B cell (primary cell): ENCODE measurements at regions not wholly inside any gene's neighbourhood (a gene's known extent, or its start where the extent isn't known, plus 50 kb on each side); places are given as distances from the start of the nearest gene placed in this dataset.

Experiments used
- ATAC-seq: fragments of 200-7000 bp; cut with Tn5 transposase; one replicate; pipeline ENCODE4 v1.10.0; 2021; ENCODE audit warnings: low read depth, mild to moderate bottlenecking, moderate number of reproducible peaks, moderate library complexity
- CTCF ChIA-PET: fragments of 350-600 bp; sonication (Branson Sonifier 250); formaldehyde crosslinking; loops from one replicate; lab custom pipeline; 2021; ENCODE audit warnings: antibody characterized with exemption, inconsistent platforms; lab: Charles Lee
- POLR2A ChIA-PET: fragments of 350-600 bp; sonication (Branson Sonifier 250); formaldehyde crosslinking; loops from one replicate; lab custom pipeline; 2021; ENCODE audit warnings: antibody characterized with exemption; lab: Charles Lee
- DNase-seq: peaks from one replicate; pipeline ENCODE4 v3.0.0; 2013
- H2AFZ ChIP-seq: 2 replicates; pipeline ENCODE4 v1.6.1; 2012; ENCODE audit warnings: mild to moderate bottlenecking, low read depth, low read length; ENCODE audit not compliant: insufficient read depth, poor library complexity, severe bottlenecking
- H3K27ac ChIP-seq, 2 donors: 1 replicate in 1 of 2; 2 replicates in 1 of 2; pipeline ENCODE4 v1.5.1; 2012 to 2013; ENCODE audit warnings: low read length in 2 of 2, mild to moderate bottlenecking in 2 of 2, moderate library complexity in 1 of 2
- H3K27me3 ChIP-seq, 4 experiments: fragments of 200-600 bp in 1 of 4; sonication (generic) in 1 of 4; replicated peaks in 1 of 4; 1 replicate in 2 of 4; 2 replicates in 2 of 4; pipeline versions ENCODE4 v1.6.1 to v1.7.0; 2013 to 2016; ENCODE audit warnings: low read length in 3 of 4, mild to moderate bottlenecking in 2 of 4, mixed read lengths in 1 of 4, moderate library complexity in 1 of 4; ENCODE audit not compliant: insufficient read depth in 4 of 4, control insufficient read depth in 3 of 4; ENCODE audit errors: control extremely low read depth in 1 of 4
- H3K36me3 ChIP-seq, 2 experiments: replicated peaks in 1 of 2; 1 replicate in 1 of 2; 2 replicates in 1 of 2; pipeline versions ENCODE4 v1.6.1 to v1.7.1; 2013; ENCODE audit warnings: low read length in 1 of 2; ENCODE audit not compliant: insufficient read depth in 2 of 2, control insufficient read depth in 1 of 2; ENCODE audit errors: control extremely low read depth in 1 of 2, extremely low read depth in 1 of 2
- H3K4me1 ChIP-seq, 2 donors: fragments of 200-600 bp in 1 of 2; sonication (generic) in 1 of 2; 1 replicate in 1 of 2; 2 replicates in 1 of 2; pipeline versions ENCODE4 v1.5.1 to v1.6.1; 2013 to 2017; ENCODE audit warnings: low read length in 2 of 2; ENCODE audit not compliant: control insufficient read depth in 2 of 2, insufficient read depth in 2 of 2
- H3K4me2 ChIP-seq: replicated peaks from 2 replicates; pipeline ENCODE3; 2012; ENCODE audit warnings: mild to moderate bottlenecking, low read depth, low read length; ENCODE audit not compliant: poor library complexity, severe bottlenecking
- H3K4me3 ChIP-seq, 5 experiments: fragments of 200-600 bp in 1 of 5; sonication (generic) in 1 of 5; 1 replicate in 3 of 5; 2 replicates in 2 of 5; pipeline versions ENCODE4 v1.5.1 to v1.7.0; 2011 to 2016; ENCODE audit warnings: low read length in 4 of 5, mild to moderate bottlenecking in 4 of 5, low read depth in 2 of 5, control low read depth in 1 of 5, moderate library complexity in 1 of 5; ENCODE audit not compliant: insufficient read depth in 1 of 5; ENCODE audit errors: control extremely low read depth in 1 of 5, extremely low read depth in 1 of 5
- H3K79me2 ChIP-seq: fragments of 200-600 bp; sonication (generic); one replicate; pipeline ENCODE4 v1.6.0; 2016; ENCODE audit warnings: low read length; ENCODE audit not compliant: control insufficient read depth, insufficient read depth
- H3K9ac ChIP-seq: fragments of 200-600 bp; sonication (generic); 2 replicates; pipeline ENCODE4 v1.6.1; 2017; ENCODE audit warnings: mild to moderate bottlenecking, low read length, moderate library complexity
- H3K9me3 ChIP-seq, 3 donors: one replicate each; pipeline versions ENCODE4 v1.6.1 to v1.7.1; 2013; ENCODE audit warnings: low read length in 2 of 3; ENCODE audit not compliant: control insufficient read depth in 2 of 3, insufficient read depth in 1 of 3; ENCODE audit errors: control extremely low read depth in 1 of 3
- H4K20me1 ChIP-seq: 2 replicates; pipeline ENCODE4 v1.6.0; 2012; ENCODE audit warnings: mild to moderate bottlenecking, low read length; ENCODE audit not compliant: insufficient read depth, control insufficient read depth, poor library complexity, severe bottlenecking
- H3K27ac Mint-ChIP-seq: one replicate; pipeline ENCODE4 v1.8.0; 2021; ENCODE audit warnings: mixed read lengths
- H3K27me3 Mint-ChIP-seq: one replicate; pipeline ENCODE4 v1.8.0; 2021; ENCODE audit warnings: mixed read lengths
- H3K4me1 Mint-ChIP-seq: one replicate; pipeline ENCODE4 v1.8.0; 2021; ENCODE audit warnings: mixed read lengths
- H3K4me3 Mint-ChIP-seq: one replicate; pipeline ENCODE4 v1.8.0; 2021; ENCODE audit warnings: mixed read lengths
- H3K9me3 Mint-ChIP-seq: one replicate; pipeline ENCODE4 v1.8.0; 2022; ENCODE audit warnings: mixed read lengths; ENCODE audit not compliant: insufficient read depth
- CTCF ChIP-seq: fragments of 200-600 bp; IDR thresholded peaks from one replicate; pipeline ENCODE4 v1.8.0; 2022; ENCODE audit warnings: antibody characterized with exemption, mild to moderate bottlenecking
- EZH2 ChIP-seq: IDR thresholded peaks from 2 replicates; pipeline ENCODE4 v1.6.1; 2012; ENCODE audit warnings: borderline replicate concordance, low read depth, mild to moderate bottlenecking, moderate library complexity, low read length; ENCODE audit not compliant: insufficient read depth, poor library complexity, severe bottlenecking
- WGBS: methylation state at CpG from one replicate; pipeline ENCODE4 v1.1.5; 2013; ENCODE audit warnings: missing lambda C conversion rate; ENCODE audit not compliant: insufficient coverage; 5-methylcytosine and 5-hydroxymethylcytosine counted together
- intact Hi-C: fragments of 100-400 bp; cut with micrococcal nuclease; formaldehyde crosslinking; loops from one replicate; pipeline ENCODE4 v1.10.0; 2022

GRCh38 chr11:116164843-116165242, 607.9 kb downstream of the BUD13 start:
- 80% methylated on average over 1 of the region's 5 CpGs for WGBS
- TF ChIP-seq EZH2 (no peak), CTCF (no peak)
- CTCF ChIA-PET: no interaction called here

GRCh38 chr11:116162886-116163230, 609.9 kb downstream of the BUD13 start:
- Histone ChIP-seq H3K27me3 (no peaks in the 10 kb centered on the region), H2AFZ (no peak overlapping the region), H3K36me3 (no peaks in the 10 kb centered on the region), H4K20me1 (no peaks in the 10 kb centered on the region), H3K9ac (no peak overlapping the region), H3K4me1 (no peaks in the 10 kb centered on the region), H3K79me2 (no peaks in the 10 kb centered on the region), H3K27ac (no peak overlapping the region), H3K4me3 (no peak overlapping the region), H3K4me2 (no peak overlapping the region), H3K9me3 (peaks cover 0 to 5% (median 1%) of the 10 kb centered on the region in 3 donors)
- TF ChIP-seq CTCF (no peak), EZH2 (no peak)
- no peak for DNase-seq
- Mint-ChIP-seq H3K4me1 (no peaks in the 10 kb centered on the region), H3K27me3 (peaks cover 9% of the 10 kb centered on the region), H3K4me3 (no peak overlapping the region), H3K27ac (no peak overlapping the region), H3K9me3 (no peaks in the 10 kb centered on the region)
- ChIA-PET CTCF (no interaction called here), POLR2A (no interaction called here)
- ATAC-seq: no peak
- no CpG with 5 or more reads among the region's 11 CpGs for WGBS
- intact Hi-C loops: no loop called here

More at GRCh38 chr11:116164843-116165242, 607.9 kb downstream of the BUD13 start:
- no peaks in the 10 kb centered on the region for H3K79me2 ChIP-seq
- Mint-ChIP-seq H3K4me1 (no peaks in the 10 kb centered on the region), H3K27ac (no peak overlapping the region), H3K9me3 (no peaks in the 10 kb centered on the region), H3K4me3 (no peak overlapping the region), H3K27me3 (peaks cover 13% of the 10 kb centered on the region)
- POLR2A ChIA-PET: no interaction called here
- no peaks in the 10 kb centered on the region for H3K27me3 ChIP-seq
- no peak overlapping the region for H3K4me3 ChIP-seq
- H4K20me1 ChIP-seq: no peaks in the 10 kb centered on the region
- no peak overlapping the region for H3K27ac ChIP-seq
- H3K9ac ChIP-seq: no peak overlapping the region
- H2AFZ ChIP-seq: no peak overlapping the region
- H3K4me2 ChIP-seq: no peak overlapping the region
- ATAC-seq (no peak), DNase-seq (no peak)
- peaks cover 0 to 5% (median 1%) of the 10 kb centered on the region in 3 donors for H3K9me3 ChIP-seq
- H3K36me3 ChIP-seq: no peaks in the 10 kb centered on the region
- intact Hi-C loops: no loop called here
- H3K4me1 ChIP-seq: no peaks in the 10 kb centered on the region
